ENCODE measurements at regions not wholly inside any gene's neighbourhood (a gene's known extent, or its start where the extent isn't known, plus 50 kb on each side); places are given as distances from the start of the nearest gene placed in this dataset.
"Not testable (repeated sequence)": the region's sequence is repeated elsewhere in the genome, so short reads cannot be mapped to it uniquely, and the experiment has no call there.

- DNase-seq = no peak
These were observed 1106.8 kb downstream of the BRD1 start for GRCh38 chr22:48720662-48721394.

- peak in 1 of 2 experiments; percentile 17 for DNase-seq
These were observed 1107.6 kb downstream of the BRD1 start for GRCh38 chr22:48719978-48720661.

DNA sequence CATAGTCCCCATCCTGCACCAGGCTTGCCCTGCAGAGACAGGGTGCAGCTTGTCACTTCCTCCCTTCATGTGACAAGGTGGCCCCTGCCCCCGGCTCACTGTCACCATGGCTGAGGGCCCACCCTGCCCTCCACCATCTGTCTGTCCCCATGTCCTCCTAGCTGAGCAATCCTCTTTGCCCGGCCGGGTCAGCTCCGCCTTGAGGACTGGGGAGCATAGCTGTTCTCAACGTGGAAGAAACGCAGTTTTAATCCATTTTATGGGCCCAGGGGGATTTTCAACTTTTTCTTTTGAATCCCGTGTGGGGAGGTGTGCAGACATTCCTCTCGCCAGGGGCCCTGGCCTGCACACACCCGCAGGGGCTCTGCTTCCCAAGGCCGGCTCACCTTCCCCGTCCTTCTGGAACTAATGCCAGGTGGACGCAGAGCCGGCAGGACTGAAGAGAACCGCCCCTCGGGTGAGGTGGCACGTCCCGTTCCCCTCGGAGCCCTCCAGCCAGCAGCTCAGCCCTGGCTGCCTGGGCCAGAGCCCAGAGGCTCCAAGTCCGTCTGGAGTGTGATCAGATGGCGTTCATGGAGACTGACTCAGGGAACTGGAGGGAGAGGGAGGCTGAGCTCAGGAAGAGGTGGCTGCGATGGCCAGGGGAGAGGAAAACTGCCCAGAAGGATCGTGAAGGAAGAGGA, 1108.7 kb downstream of the BRD1 start:
- DNase-seq = no peak

DNA sequence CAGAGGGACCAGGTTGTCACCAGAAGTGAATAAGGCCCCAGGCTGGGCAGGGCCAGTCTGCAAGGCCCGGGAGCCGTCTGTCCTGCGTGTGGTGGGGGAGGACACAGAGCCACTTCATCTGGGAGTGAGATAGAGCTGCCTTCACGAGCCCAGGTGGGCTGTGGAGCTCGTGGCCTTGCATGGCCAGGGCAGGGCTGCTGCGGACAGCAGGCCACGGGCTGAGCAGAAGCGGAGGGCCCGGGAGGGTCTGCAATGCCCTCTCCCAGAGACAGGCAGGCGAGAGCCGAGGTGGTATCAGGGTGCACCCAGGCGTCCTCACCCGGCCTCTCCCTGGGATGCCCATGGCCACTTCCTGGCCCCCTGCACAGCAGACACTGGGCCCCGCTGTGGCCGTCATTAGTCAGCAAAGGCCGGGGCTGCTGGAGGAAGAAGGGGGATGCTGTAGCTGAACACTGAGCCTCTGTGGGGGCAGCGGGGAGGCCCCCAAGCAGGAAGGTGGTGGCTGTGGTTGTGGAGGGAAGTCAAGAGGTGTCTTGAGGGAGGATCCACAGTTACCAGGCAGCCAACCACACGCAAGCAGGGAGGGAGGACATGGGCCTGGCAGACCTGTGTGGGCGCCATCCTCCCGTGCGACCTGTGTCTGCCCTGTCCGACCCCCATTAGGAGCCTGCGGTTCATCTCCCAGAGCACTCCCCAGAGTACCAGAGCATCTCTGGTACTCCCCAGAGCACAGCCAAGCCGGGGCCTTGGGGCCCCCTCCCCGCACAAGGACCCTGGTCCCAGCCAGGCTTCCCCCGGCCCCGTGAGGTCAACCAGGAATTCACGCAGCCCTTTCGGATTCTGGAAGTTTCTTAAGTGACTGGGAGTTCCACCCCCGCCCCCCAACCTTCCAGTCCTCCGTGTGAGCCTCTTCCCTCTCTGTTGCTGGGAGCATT, 1109.5 kb downstream of the BRD1 start:
- DNase-seq = peak in 1 of 2 experiments; percentile 17

GRCh38 chr22:48717076-48717810, 1110.4 kb downstream of the BRD1 start:
- no peak for DNase-seq

GRCh38 chr22:48716154-48716553, 1111.5 kb downstream of the BRD1 start:
- not testable (repeated sequence) for DNase-seq

DNA sequence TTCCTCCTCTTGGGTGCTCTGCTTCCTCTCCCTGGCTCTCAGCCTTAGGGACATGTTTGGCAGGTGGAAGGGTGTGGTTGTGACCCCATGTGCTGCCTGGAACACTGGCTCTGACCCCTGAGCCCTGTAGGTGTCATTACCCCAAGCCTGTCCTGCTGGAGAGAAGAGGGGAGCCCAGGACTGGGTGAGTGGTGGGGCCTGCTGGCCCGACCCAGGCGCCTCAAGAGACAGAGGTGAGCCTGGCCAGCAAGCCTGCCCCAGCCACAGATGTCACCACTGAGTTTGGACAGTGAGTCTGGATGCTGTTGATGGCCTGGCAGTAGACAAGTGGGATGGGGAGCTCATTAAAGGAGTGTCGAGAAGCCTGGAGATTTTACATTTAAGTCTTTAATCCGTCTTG, 1112.2 kb downstream of the BRD1 start:
- no peak for DNase-seq

GRCh38 chr22:48714231-48714630, 1113.4 kb downstream of the BRD1 start:
- no peak for DNase-seq

DNA sequence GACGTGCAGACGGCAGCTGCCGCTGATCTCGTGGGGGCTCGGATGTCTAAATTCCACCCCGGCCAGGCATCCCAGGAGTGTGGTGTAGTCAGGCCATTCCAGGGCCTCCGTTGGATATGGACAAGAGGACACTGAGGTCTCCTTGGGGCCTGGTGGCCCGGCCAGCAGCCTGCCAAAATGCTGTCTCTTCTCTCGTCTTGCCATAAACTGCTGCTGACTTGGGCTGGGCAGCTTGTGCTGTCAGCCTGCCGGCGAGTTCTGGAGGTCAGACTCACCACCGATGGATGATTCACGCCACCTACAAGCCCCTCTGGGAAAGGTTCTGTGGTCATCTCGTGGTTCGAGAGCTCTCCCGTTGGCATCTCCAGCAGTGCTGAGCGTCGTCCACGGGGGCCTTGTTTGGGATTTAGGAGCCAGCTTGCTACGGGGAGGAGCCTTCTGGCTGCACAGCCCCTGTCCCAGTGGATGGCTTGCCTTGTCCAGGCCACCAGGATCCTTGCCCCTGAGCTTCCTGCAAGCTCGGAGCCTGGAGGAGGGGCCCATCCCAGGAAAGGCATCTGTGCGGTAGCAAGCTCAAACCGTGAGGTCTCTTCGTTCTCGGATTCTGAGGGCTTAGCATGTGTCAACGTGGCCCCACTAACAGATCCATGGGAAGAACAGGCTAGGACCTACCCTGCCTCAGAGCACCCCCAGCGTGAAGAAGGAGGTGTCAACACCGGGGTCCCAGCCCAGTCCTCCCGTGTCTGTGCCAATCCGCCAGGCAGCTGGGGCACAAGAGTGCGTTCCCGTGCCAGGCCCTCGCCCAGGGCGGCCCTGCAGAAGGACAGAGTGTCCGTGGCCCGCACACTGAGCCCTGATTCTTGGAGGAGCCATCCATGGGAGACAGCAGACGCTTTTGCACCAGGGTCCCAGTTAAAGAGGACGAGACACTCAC, 1114.1 kb downstream of the BRD1 start:
- DNase-seq = no peak

DNA sequence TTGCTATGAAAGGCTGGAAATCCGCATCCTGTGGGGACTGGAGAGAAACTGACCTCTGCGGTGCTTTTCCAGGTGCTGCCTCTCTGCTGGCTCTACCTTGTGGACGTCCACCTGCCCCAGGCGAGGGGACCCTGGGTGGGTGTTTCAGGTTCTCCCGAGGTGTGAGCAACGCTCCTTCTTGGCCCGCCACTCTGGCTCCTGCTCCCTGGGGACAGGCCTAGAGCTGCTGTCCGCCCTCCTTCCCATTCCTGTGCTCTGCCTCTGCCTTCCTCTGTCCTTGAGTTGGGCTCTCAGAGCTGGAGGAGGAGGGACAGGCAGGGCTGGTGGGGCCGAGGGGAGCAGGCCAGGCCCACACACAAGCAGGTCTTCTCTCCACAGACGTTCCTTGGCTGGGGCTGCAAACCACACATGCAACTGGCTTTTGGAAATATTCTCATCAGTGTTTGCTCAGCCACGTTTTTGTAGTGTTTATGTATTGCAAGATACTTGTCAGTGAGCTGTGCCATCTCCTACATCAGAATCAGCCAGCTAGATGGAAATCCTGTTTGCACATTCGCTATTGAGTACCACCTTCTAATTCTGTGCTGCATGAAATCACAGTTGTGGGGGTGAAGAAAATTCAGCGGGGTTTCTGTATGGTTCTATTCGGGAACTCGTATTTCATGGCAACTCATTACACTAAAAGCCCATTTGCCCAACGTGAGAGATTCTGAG, 1115.0 kb downstream of the BRD1 start:
- no peak for DNase-seq

- DNase-seq = no peak
These were observed 1116.0 kb downstream of the BRD1 start for GRCh38 chr22:48711669-48712068.

- DNase-seq = no peak
These were observed 1116.6 kb downstream of the BRD1 start for GRCh38 chr22:48711031-48711431.

- DNase-seq = no peak
These were observed 1117.3 kb downstream of the BRD1 start for GRCh38 chr22:48710410-48710809.

- DNase-seq = no peak
These were observed 1117.7 kb downstream of the BRD1 start for GRCh38 chr22:48709976-48710375.

GRCh38 chr22:48709453-48709852, 1118.2 kb downstream of the BRD1 start:
- no peak for DNase-seq

- DNase-seq = no peak
These were observed 1119.0 kb downstream of the BRD1 start for GRCh38 chr22:48708558-48709245.

GRCh38 chr22:48707763-48708557, 1119.7 kb downstream of the BRD1 start:
- DNase-seq = no peak

- DNase-seq = no peak
These were observed 1120.5 kb downstream of the BRD1 start for GRCh38 chr22:48706934-48707762.

All from activated T-cell treated with anti-CD3 and anti-CD28 coated beads, Interleukin-2, amount 50 U/mL, for 48 hours (primary cell).